ENCODE measurements at regions not wholly inside any gene's neighbourhood (a gene's known extent, or its start where the extent isn't known, plus 50 kb on each side); places are given as distances from the start of the nearest gene placed in this dataset.

DNA sequence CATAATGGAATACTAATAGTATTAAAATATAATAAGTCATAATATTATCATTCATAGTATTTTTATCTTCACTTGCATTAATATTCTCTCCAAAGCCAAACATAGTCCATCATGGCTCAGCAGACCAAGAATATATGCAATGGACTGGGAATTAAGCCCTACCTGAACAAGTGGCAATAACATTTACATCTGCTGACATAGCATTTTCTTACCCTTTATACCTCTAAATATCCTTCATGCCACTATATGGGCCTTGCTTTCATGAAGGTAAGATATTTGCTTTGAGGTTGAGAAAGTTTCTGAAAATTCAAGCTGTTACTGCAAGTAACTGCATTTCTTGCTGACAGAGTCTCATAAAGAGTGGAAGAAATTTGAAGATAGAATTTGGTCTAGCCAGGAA, 847.4 kb upstream of the GCFC2 start:
- no TSS peak for BruUV-seq (replicated peaks)
- Histone ChIP-seq H3K9me3 (ENCODE audit: control insufficient read depth, insufficient read depth, low read depth, low read length) (no peaks in the 10 kb centered on the region), H3K4me3 (ENCODE audit: low read depth in 2 of 2, low read length in 2 of 2) (no peak overlapping the region), H3K27me3 (ENCODE audit: control insufficient read depth, insufficient read depth, low read length) (no peaks in the 10 kb centered on the region), H3K4me1 (ENCODE audit: control insufficient read depth, insufficient read depth, low read length) (no peaks in the 10 kb centered on the region), H3K36me3 (ENCODE audit: control insufficient read depth, insufficient read depth, low read length) (no peaks in the 10 kb centered on the region), H3K27ac (ENCODE audit: low read length) (no peak overlapping the region)
- ATAC-seq (no peak), DNase-seq (ENCODE audit: low read depth, low spot score) (no peak)
- TF ChIP-seq TCF7L2 (IDR thresholded peaks at IDR 0.05; ENCODE audit: low read depth, low read length), result no peak
- TF ChIP-seq, protein P1, sequence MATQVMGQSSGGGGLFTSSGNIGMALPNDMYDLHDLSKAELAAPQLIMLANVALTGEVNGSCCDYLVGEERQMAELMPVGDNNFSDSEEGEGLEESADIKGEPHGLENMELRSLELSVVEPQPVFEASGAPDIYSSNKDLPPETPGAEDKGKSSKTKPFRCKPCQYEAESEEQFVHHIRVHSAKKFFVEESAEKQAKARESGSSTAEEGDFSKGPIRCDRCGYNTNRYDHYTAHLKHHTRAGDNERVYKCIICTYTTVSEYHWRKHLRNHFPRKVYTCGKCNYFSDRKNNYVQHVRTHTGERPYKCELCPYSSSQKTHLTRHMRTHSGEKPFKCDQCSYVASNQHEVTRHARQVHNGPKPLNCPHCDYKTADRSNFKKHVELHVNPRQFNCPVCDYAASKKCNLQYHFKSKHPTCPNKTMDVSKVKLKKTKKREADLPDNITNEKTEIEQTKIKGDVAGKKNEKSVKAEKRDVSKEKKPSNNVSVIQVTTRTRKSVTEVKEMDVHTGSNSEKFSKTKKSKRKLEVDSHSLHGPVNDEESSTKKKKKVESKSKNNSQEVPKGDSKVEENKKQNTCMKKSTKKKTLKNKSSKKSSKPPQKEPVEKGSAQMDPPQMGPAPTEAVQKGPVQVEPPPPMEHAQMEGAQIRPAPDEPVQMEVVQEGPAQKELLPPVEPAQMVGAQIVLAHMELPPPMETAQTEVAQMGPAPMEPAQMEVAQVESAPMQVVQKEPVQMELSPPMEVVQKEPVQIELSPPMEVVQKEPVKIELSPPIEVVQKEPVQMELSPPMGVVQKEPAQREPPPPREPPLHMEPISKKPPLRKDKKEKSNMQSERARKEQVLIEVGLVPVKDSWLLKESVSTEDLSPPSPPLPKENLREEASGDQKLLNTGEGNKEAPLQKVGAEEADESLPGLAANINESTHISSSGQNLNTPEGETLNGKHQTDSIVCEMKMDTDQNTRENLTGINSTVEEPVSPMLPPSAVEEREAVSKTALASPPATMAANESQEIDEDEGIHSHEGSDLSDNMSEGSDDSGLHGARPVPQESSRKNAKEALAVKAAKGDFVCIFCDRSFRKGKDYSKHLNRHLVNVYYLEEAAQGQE (IDR thresholded peaks at IDR 0.05; ENCODE audit: insufficient read depth in 1 of 2, low read depth in 2 of 2, low read length in 1 of 2), result no peak
- TF ChIP-seq POLR2AphosphoS5 (IDR thresholded peaks at IDR 0.05; ENCODE audit: low read depth, low read length), result no peak
- TF ChIP-seq, protein P2, sequence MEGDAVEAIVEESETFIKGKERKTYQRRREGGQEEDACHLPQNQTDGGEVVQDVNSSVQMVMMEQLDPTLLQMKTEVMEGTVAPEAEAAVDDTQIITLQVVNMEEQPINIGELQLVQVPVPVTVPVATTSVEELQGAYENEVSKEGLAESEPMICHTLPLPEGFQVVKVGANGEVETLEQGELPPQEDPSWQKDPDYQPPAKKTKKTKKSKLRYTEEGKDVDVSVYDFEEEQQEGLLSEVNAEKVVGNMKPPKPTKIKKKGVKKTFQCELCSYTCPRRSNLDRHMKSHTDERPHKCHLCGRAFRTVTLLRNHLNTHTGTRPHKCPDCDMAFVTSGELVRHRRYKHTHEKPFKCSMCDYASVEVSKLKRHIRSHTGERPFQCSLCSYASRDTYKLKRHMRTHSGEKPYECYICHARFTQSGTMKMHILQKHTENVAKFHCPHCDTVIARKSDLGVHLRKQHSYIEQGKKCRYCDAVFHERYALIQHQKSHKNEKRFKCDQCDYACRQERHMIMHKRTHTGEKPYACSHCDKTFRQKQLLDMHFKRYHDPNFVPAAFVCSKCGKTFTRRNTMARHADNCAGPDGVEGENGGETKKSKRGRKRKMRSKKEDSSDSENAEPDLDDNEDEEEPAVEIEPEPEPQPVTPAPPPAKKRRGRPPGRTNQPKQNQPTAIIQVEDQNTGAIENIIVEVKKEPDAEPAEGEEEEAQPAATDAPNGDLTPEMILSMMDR (IDR thresholded peaks at IDR 0.05), result no peak
- TF ChIP-seq SIN3A (IDR thresholded peaks at IDR 0.05; ENCODE audit: borderline replicate concordance, insufficient read depth, low read depth, low read length), result no peak
- CTCF ChIA-PET, result no interaction called here
- intact Hi-C loops (cut with micrococcal nuclease; ENCODE audit: unreplicated experiment), result no loop called here
- in situ Hi-C loops (cut with HindIII; ENCODE audit: low pct_unique_long_range_greater_than_20kb, low sequenced_read_pairs), result no loop called here
- POLR2A ChIA-PET, result no interaction called here

DNA sequence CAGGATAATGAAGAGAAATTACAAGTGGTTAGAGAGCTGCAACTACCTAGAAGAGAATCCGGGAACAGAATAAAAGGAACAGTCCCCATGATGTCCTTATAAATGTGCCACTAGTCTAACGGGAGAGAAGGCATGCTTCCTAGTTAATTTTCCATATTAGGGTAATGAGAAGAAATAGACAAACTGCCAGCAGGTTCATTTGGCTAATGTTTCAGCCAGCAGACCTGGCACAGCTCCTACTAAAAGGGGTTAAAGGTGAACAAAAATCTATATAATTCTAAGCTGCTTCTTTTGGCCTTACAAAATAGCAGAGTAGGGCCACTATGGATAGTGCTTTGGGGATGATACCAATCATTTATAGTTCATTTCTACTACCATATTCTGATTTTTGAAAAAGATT, 845.3 kb upstream of the GCFC2 start:
- no TSS peak for BruUV-seq (replicated peaks)
- H3K9me3 ChIP-seq (ENCODE audit: control insufficient read depth, insufficient read depth, low read depth, low read length), result no peaks in the 10 kb centered on the region
- H3K27me3 ChIP-seq (ENCODE audit: control insufficient read depth, insufficient read depth, low read length), result no peaks in the 10 kb centered on the region
- POLR2A ChIA-PET, result no interaction called here
- in situ Hi-C loops (cut with HindIII; ENCODE audit: low pct_unique_long_range_greater_than_20kb, low sequenced_read_pairs), result no loop called here
- DNase-seq (ENCODE audit: low read depth, low spot score) (no peak), ATAC-seq (no peak)
- CTCF ChIA-PET, result no interaction called here
- no peaks in the 10 kb centered on the region for H3K36me3 ChIP-seq (ENCODE audit: control insufficient read depth, insufficient read depth, low read length)
- H3K4me3 ChIP-seq (ENCODE audit: low read depth in 2 of 2, low read length in 2 of 2), result no peak overlapping the region
- no peaks in the 10 kb centered on the region for H3K4me1 ChIP-seq (ENCODE audit: control insufficient read depth, insufficient read depth, low read length)
- intact Hi-C loops (cut with micrococcal nuclease; ENCODE audit: unreplicated experiment), result no loop called here
- H3K27ac ChIP-seq (ENCODE audit: low read length), result no peak overlapping the region
- TF ChIP-seq POLR2AphosphoS5 (IDR thresholded peaks at IDR 0.05; ENCODE audit: low read depth, low read length) (no peak), SIN3A (IDR thresholded peaks at IDR 0.05; ENCODE audit: borderline replicate concordance, insufficient read depth, low read depth, low read length) (no peak), TCF7L2 (IDR thresholded peaks at IDR 0.05; ENCODE audit: low read depth, low read length) (no peak)
- TF ChIP-seq, protein P1 (IDR thresholded peaks at IDR 0.05; ENCODE audit: insufficient read depth in 1 of 2, low read depth in 2 of 2, low read length in 1 of 2), result no peak
- TF ChIP-seq, protein P2 (IDR thresholded peaks at IDR 0.05), result no peak

All from Panc1 (cell line).